HG03135 (cell line): ENCODE measurements at regions not wholly inside any gene's neighbourhood (a gene's known extent, or its start where the extent isn't known, plus 50 kb on each side); places are given as distances from the start of the nearest gene placed in this dataset.

Experiments used
- ATAC-seq: cut with Tn5 transposase; IDR thresholded peaks from one replicate; pipeline ENCODE4 v1.9.1; 2021; ENCODE audit warnings: mild to moderate bottlenecking, moderate library complexity; ENCODE audit not compliant: unreplicated experiment

- no peak for ATAC-seq
Observed at GRCh38 chr20:56797023-56797422, 167.9 kb downstream of the TFAP2C start.

- no peak for ATAC-seq
Observed at GRCh38 chr20:56798634-56799033, 169.5 kb downstream of the TFAP2C start.

GRCh38 chr20:56799187-56799586, 170.1 kb downstream of the TFAP2C start:
- ATAC-seq, result no peak

GRCh38 chr20:56800088-56800487, 171.0 kb downstream of the TFAP2C start:
- ATAC-seq, result no peak

GRCh38 chr20:56801971-56802755, 173.1 kb downstream of the TFAP2C start:
- no peak for ATAC-seq

GRCh38 chr20:56802805-56803204, 173.7 kb downstream of the TFAP2C start:
- no peak for ATAC-seq

- ATAC-seq, result no peak
Observed at GRCh38 chr20:56805313-56805712, 176.2 kb downstream of the TFAP2C start.

- ATAC-seq, result no peak
Observed at GRCh38 chr20:56805966-56806365, 176.9 kb downstream of the TFAP2C start.

GRCh38 chr20:56806952-56807517, 177.9 kb downstream of the TFAP2C start:
- ATAC-seq, result no peak

- no peak for ATAC-seq
Observed at GRCh38 chr20:56808117-56808725, 179.1 kb downstream of the TFAP2C start.

- ATAC-seq, result no peak
Observed at GRCh38 chr20:56808732-56809131, 179.6 kb downstream of the TFAP2C start.

GRCh38 chr20:56809668-56810067, 180.6 kb downstream of the TFAP2C start:
- no peak for ATAC-seq

GRCh38 chr20:56810141-56810540, 181.0 kb downstream of the TFAP2C start:
- ATAC-seq, result no peak

- no peak for ATAC-seq
Observed at GRCh38 chr20:56815796-56816195, 186.7 kb downstream of the TFAP2C start.

GRCh38 chr20:56816349-56816748, 187.2 kb downstream of the TFAP2C start:
- ATAC-seq, result no peak

- no peak for ATAC-seq
Observed at GRCh38 chr20:56817780-56818675, 188.9 kb downstream of the TFAP2C start.

GRCh38 chr20:56820984-56821383, 191.9 kb downstream of the TFAP2C start:
- ATAC-seq, result no peak

- no peak for ATAC-seq
Observed at GRCh38 chr20:56826306-56826704, 197.2 kb downstream of the TFAP2C start.

GRCh38 chr20:56826705-56827665, 197.9 kb downstream of the TFAP2C start:
- ATAC-seq, result no peak

- ATAC-seq, result no peak
Observed at GRCh38 chr20:56827763-56828162, 198.7 kb downstream of the TFAP2C start.
